Suprapubic skin (tissue), 4 donors: ENCODE measurements at regions not wholly inside any gene's neighbourhood (a gene's known extent, or its start where the extent isn't known, plus 50 kb on each side); places are given as distances from the start of the nearest gene placed in this dataset.

Experiments
- CTCF ChIP-seq, 2 donors: fragments of 200-600 bp in 1 of 2; fragments of 450-650 bp in 1 of 2; sonication (generic) in 1 of 2; IDR thresholded peaks; one replicate each; pipeline ENCODE4 v1.5.1; 2016 to 2019; ENCODE audit warnings: antibody characterized with exemption in 2 of 2, mild to moderate bottlenecking in 1 of 2, moderate library complexity in 1 of 2
- EP300 ChIP-seq: sonication (generic); formaldehyde crosslinking; IDR thresholded peaks from one replicate; pipeline ENCODE4 v1.6.1; 2017; ENCODE audit warnings: antibody characterized with exemption
- POLR2A ChIP-seq, 2 donors: fragments of 450-650 bp; IDR thresholded peaks; one replicate each; pipeline ENCODE4 v1.6.1; 2017; ENCODE audit warnings: antibody characterized with exemption in 2 of 2, mild to moderate bottlenecking in 2 of 2, moderate library complexity in 2 of 2
- POLR2AphosphoS5 ChIP-seq, 3 donors: sonication (generic); formaldehyde crosslinking; IDR thresholded peaks; one replicate each; pipeline ENCODE4 v1.6.1; 2017; ENCODE audit warnings: antibody characterized with exemption in 3 of 3

GRCh38 chr9:25427898-25428297 lies 250.3 kb downstream of the TUSC1 start:
- TF ChIP-seq CTCF (IDR thresholded peaks at IDR 0.05), result no peak
- TF ChIP-seq POLR2A (IDR thresholded peaks at IDR 0.05), result no peak
- TF ChIP-seq POLR2AphosphoS5 (IDR thresholded peaks at IDR 0.05), result no peak
- no peak for TF ChIP-seq EP300
